Smooth muscle cell (in vitro differentiated cells): ENCODE measurements at regions not wholly inside any gene's neighbourhood (a gene's known extent, or its start where the extent isn't known, plus 50 kb on each side); places are given as distances from the start of the nearest gene placed in this dataset.

Experiments used
- DNase-seq: peaks from one replicate; lab custom pipeline; 2025; ENCODE audit not compliant: unreplicated experiment; lab: John Stamatoyannopoulos, UW
- H2AFZ ChIP-seq: fragments of 200-600 bp; sonication (generic); 2 replicates; pipeline ENCODE4 v1.6.0; 2016; ENCODE audit warnings: antibody characterized with exemption, low read depth, mild to moderate bottlenecking
- H3F3A ChIP-seq: fragments of 200-600 bp; sonication (generic); 2 replicates; pipeline ENCODE4 v1.6.0; 2017; ENCODE audit warnings: antibody characterized with exemption, low read depth
- H3K27ac ChIP-seq: fragments of 200-600 bp; sonication (generic); 2 replicates; pipeline ENCODE4 v1.5.1; 2016; ENCODE audit warnings: low read depth, mild to moderate bottlenecking
- H3K27me3 ChIP-seq: fragments of 200-600 bp; sonication (generic); 2 replicates; pipeline ENCODE4 v1.6.1; 2016; ENCODE audit warnings: low read depth, mild to moderate bottlenecking
- H3K36me3 ChIP-seq: fragments of 200-600 bp; sonication (generic); 2 replicates; pipeline ENCODE4 v1.5.1; 2016; ENCODE audit warnings: low read depth
- H3K4me1 ChIP-seq: fragments of 200-600 bp; sonication (generic); 2 replicates; pipeline ENCODE4 v1.5.1; 2016; ENCODE audit warnings: low read depth
- H3K4me2 ChIP-seq: fragments of 200-600 bp; sonication (generic); 2 replicates; pipeline ENCODE4 v1.6.0; 2016; ENCODE audit warnings: mild to moderate bottlenecking
- H3K4me3 ChIP-seq: fragments of 200-600 bp; sonication (generic); 2 replicates; pipeline ENCODE4 v1.5.1; 2016; ENCODE audit warnings: mild to moderate bottlenecking
- H3K79me2 ChIP-seq: fragments of 200-600 bp; sonication (generic); 2 replicates; pipeline ENCODE4 v1.6.0; 2016; ENCODE audit warnings: low read depth, mild to moderate bottlenecking
- H3K9ac ChIP-seq: fragments of 200-600 bp; sonication (generic); 2 replicates; pipeline ENCODE4 v1.6.0; 2016; ENCODE audit warnings: low read depth
- H3K9me3 ChIP-seq: fragments of 200-600 bp; sonication (generic); replicated peaks from 2 replicates; pipeline ENCODE4 v1.5.1; 2016; ENCODE audit warnings: low read depth
- H4K20me1 ChIP-seq: fragments of 200-600 bp; sonication (generic); 2 replicates; pipeline ENCODE4 v1.6.0; 2016; ENCODE audit warnings: low read depth
- CTCF ChIP-seq: fragments of 200-600 bp; sonication (generic); IDR thresholded peaks from 2 replicates; pipeline ENCODE4 v1.5.1; 2017; ENCODE audit warnings: borderline replicate concordance, mild to moderate bottlenecking, antibody characterized with exemption; ENCODE audit not compliant: insufficient read depth, poor library complexity, severe bottlenecking
- WGBS: methylation state at CpG from one replicate; pipeline ENCODE4 v1.1.7; 2016; ENCODE audit warnings: low lambda C conversion rate; 5-methylcytosine and 5-hydroxymethylcytosine counted together

GRCh38 chr6:90386399-90387382, 90.0 kb upstream of the BACH2 start:
- TF ChIP-seq CTCF: no peak
- Histone ChIP-seq H3K9ac (no peak overlapping the region), H3K27me3 (peaks cover 13% of the 10 kb centered on the region), H3K9me3 (no peaks in the 10 kb centered on the region), H3K4me3 (no peak overlapping the region), H3K4me1 (peaks cover 4% of the 10 kb centered on the region), H3K79me2 (no peaks in the 10 kb centered on the region), H3K27ac (no peak overlapping the region), H4K20me1 (no peaks in the 10 kb centered on the region), H3K36me3 (no peaks in the 10 kb centered on the region), H2AFZ (no peak overlapping the region), H3F3A (no peaks in the 10 kb centered on the region), H3K4me2 (no peak overlapping the region)
- WGBS: 57% methylated on average over 10 of the region's 10 CpGs
- DNase-seq: no peak

DNA sequence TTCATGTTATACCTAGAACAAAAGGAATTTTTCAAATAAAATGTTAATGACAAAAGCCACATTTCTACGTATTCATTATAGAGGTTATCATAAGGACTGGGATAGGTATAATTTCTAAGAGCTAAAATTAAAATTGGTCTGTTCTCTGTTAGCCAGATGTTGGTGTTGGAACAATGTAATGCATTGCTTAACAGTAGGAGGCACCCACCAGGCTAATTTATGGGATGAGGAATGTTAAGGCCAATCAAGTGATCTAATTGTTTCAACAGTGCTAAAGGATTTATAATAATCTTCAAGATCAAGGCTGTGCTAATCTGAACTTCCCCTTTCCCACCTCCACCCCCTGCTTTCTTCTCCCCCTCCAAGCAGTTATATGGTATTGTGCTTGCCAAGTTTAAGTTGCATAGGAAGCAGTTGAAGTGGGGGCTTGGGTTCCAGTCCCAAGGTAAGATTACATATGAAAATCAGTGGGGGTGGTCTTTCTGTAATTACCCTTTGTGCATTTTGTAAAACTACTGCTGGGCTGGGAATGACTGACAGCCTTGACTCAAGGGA, 89.2 kb upstream of the BACH2 start:
- Histone ChIP-seq H3K27ac (no peak overlapping the region), H3K36me3 (no peaks in the 10 kb centered on the region), H3K4me2 (no peak overlapping the region), H4K20me1 (no peaks in the 10 kb centered on the region), H3K4me3 (no peak overlapping the region), H3K9me3 (no peaks in the 10 kb centered on the region), H3K4me1 (peaks cover 4% of the 10 kb centered on the region), H3F3A (no peaks in the 10 kb centered on the region), H3K27me3 (peaks cover 22% of the 10 kb centered on the region), H3K9ac (no peak overlapping the region), H3K79me2 (no peaks in the 10 kb centered on the region), H2AFZ (no peak overlapping the region)
- no peak for DNase-seq
- 84% methylated on average over 1 of the region's 1 CpG for WGBS
- no peak for TF ChIP-seq CTCF

- no peaks in the 10 kb centered on the region for H4K20me1 ChIP-seq
- no peak for DNase-seq
- H3K27ac ChIP-seq: no peak overlapping the region
- H2AFZ ChIP-seq: no peak overlapping the region
- no peak overlapping the region for H3K9ac ChIP-seq
- no peak overlapping the region for H3K4me2 ChIP-seq
- H3K27me3 ChIP-seq: peaks cover 24% of the 10 kb centered on the region
- no peaks in the 10 kb centered on the region for H3K79me2 ChIP-seq
- 77% methylated on average over 5 of the region's 5 CpGs for WGBS
- peaks cover 4% of the 10 kb centered on the region for H3K4me1 ChIP-seq
- no peak overlapping the region for H3K4me3 ChIP-seq
- no peaks in the 10 kb centered on the region for H3F3A ChIP-seq
- no peaks in the 10 kb centered on the region for H3K9me3 ChIP-seq
- no peaks in the 10 kb centered on the region for H3K36me3 ChIP-seq
- TF ChIP-seq CTCF: no peak
Observed at GRCh38 chr6:90384720-90385119, 88.1 kb upstream of the BACH2 start.
